Sigmoid colon (tissue), 6 donors: ENCODE measurements at regions not wholly inside any gene's neighbourhood (a gene's known extent, or its start where the extent isn't known, plus 50 kb on each side); places are given as distances from the start of the nearest gene placed in this dataset.

Experiments
- DNase-seq: peaks from one replicate; pipeline ENCODE4 v3.0.0-alpha.2; 2019
- H3K27ac ChIP-seq, 4 donors: fragments of 200-600 bp; sonication (generic); one replicate each; pipeline ENCODE4 v1.5.1; 2016 to 2019; ENCODE audit warnings: mild to moderate bottlenecking in 1 of 4
- H3K27me3 ChIP-seq, 3 donors: fragments of 200-600 bp; sonication (generic); one replicate each; pipeline ENCODE4 v1.5.1; 2019; ENCODE audit warnings: mild to moderate bottlenecking in 1 of 3
- H3K36me3 ChIP-seq, 4 donors: fragments of 200-600 bp; sonication (generic); one replicate each; pipeline ENCODE4 v1.5.1; 2016 to 2019
- H3K4me1 ChIP-seq, 4 donors: fragments of 200-600 bp; sonication (generic); one replicate each; pipeline ENCODE4 v1.5.1; 2017 to 2019
- H3K4me3 ChIP-seq, 4 donors: fragments of 200-600 bp; sonication (generic); one replicate each; pipeline ENCODE4 v1.5.1; 2017 to 2019; ENCODE audit warnings: mild to moderate bottlenecking in 2 of 4, moderate library complexity in 1 of 4
- H3K9me3 ChIP-seq, 4 donors: fragments of 200-600 bp in 3 of 4; sonication (generic) in 3 of 4; one replicate each; pipeline versions ENCODE4 v1.5.1 to v1.6.1; 2013 to 2019
- EP300 ChIP-seq, 4 donors: sonication (generic); formaldehyde crosslinking; IDR thresholded peaks; one replicate each; pipeline ENCODE4 v1.6.1; 2017; ENCODE audit warnings: antibody characterized with exemption in 4 of 4
- POLR2A ChIP-seq, 2 donors: fragments of 450-650 bp; IDR thresholded peaks; one replicate each; pipeline ENCODE4 v1.6.1; 2016; ENCODE audit warnings: antibody characterized with exemption in 2 of 2, mild to moderate bottlenecking in 2 of 2, moderate library complexity in 2 of 2
- POLR2AphosphoS5 ChIP-seq, 4 donors: sonication (generic); formaldehyde crosslinking; IDR thresholded peaks; one replicate each; pipeline ENCODE4 v1.6.1; 2017; ENCODE audit warnings: antibody characterized with exemption in 4 of 4
- WGBS, 2 donors: extraction: QIAGEN DNeasy Blood & Tissue Kit; methylation state at CpG; one replicate each; pipeline ENCODE4 v1.1.7; 2013; 5-methylcytosine and 5-hydroxymethylcytosine counted together
- intact Hi-C: fragments of 100-400 bp; cut with DNase I; formaldehyde crosslinking; loops from one replicate; pipeline ENCODE4 v1.15.1; 2023
- TF ChIP-seq, protein P1 (sequence below), 4 experiments: fragments of 450-650 bp in 3 of 4; fragments of 200-600 bp in 1 of 4; IDR thresholded peaks; one replicate each; pipeline ENCODE4 v1.5.1; 2016 to 2019; ENCODE audit warnings: antibody characterized with exemption in 4 of 4, mild to moderate bottlenecking in 3 of 4, moderate library complexity in 2 of 4
- donor health status: healthy with polysubstance abuse.
- donor health status: healthy.

DNA sequence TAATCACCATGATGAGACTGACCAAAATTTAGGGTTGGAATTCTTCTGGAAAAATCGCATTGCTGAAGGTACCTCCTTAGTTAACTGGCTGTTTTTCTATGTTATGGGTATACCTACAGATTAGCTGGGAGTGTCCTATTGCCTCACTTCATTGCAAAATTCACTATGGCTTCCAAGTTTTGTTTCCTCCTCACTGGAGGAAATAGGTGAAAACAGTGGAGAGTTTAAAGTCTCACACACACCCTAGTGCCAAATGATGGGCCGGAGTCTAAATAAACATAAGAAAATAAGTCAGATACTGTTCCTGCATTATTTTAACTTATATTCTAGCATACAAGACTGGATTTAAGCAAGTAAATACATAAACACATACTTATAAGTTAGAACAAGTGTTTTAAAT is 98.2 kb downstream of the AHR start:
- H3K27ac ChIP-seq = no peak overlapping the region
- 38 to 72% methylated on average over 2 of the region's 2 CpGs for WGBS, 2 donors
- H3K36me3 ChIP-seq = no peaks in the 10 kb centered on the region
- no peaks in the 10 kb centered on the region for H3K4me1 ChIP-seq
- H3K27me3 ChIP-seq = no peaks in the 10 kb centered on the region
- DNase-seq = no peak
- peaks cover 0 to 15% (median 0%) of the 10 kb centered on the region in 4 donors for H3K9me3 ChIP-seq
- no peak overlapping the region for H3K4me3 ChIP-seq
- intact Hi-C loops = no loop called here
- no peak for TF ChIP-seq EP300 (IDR thresholded peaks at IDR 0.05)
- no peak for TF ChIP-seq POLR2AphosphoS5 (IDR thresholded peaks at IDR 0.05)
- TF ChIP-seq, protein P1, sequence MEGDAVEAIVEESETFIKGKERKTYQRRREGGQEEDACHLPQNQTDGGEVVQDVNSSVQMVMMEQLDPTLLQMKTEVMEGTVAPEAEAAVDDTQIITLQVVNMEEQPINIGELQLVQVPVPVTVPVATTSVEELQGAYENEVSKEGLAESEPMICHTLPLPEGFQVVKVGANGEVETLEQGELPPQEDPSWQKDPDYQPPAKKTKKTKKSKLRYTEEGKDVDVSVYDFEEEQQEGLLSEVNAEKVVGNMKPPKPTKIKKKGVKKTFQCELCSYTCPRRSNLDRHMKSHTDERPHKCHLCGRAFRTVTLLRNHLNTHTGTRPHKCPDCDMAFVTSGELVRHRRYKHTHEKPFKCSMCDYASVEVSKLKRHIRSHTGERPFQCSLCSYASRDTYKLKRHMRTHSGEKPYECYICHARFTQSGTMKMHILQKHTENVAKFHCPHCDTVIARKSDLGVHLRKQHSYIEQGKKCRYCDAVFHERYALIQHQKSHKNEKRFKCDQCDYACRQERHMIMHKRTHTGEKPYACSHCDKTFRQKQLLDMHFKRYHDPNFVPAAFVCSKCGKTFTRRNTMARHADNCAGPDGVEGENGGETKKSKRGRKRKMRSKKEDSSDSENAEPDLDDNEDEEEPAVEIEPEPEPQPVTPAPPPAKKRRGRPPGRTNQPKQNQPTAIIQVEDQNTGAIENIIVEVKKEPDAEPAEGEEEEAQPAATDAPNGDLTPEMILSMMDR (IDR thresholded peaks at IDR 0.05) = no peak
- TF ChIP-seq POLR2A (IDR thresholded peaks at IDR 0.05) = no peak

DNA sequence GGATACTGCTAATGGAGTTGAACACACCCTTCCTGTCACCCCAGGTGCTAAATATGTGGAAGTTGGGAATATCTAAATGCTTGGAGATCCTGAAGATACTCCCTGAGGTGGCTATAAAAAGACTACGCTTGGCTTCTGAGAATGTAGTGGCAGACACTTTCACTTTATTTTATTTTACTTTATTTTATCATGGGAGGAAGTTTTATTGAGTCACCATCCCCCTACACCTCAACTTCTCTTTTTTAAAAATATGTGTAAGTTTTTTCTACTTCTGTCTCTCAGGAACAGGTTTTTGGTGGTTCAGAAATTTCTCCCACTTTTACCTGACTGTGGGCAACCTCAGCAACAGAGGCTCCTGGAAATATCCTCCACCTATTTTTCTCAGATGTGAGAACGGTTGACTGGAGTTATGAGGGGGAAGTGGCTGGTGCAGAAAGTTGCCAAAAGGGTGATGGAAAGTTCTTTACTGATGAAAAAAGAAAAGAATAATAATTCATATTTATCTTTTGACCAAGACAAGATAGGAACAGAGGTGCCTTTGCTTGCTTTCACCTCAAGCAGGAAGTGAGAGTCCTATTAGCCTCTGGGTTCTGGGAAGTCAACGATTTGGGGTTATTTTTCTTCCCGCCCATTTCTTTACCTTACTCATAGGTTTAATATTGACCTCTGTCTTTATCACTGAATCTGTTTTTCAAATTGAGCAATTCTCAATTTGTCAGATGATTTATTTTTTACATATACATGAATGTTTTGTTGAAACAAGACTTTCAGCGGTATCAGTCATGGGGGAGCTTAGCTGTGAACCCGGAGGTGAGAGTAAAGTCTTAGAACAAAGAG is 103.6 kb downstream of the AHR start:
- Histone ChIP-seq H3K27ac (no peak overlapping the region), H3K4me1 (no peaks in the 10 kb centered on the region), H3K36me3 (no peaks in the 10 kb centered on the region), H3K4me3 (no peak overlapping the region), H3K27me3 (no peaks in the 10 kb centered on the region), H3K9me3 (no peaks in the 10 kb centered on the region)
- no peak for DNase-seq
- no peak for TF ChIP-seq EP300 (IDR thresholded peaks at IDR 0.05)
- TF ChIP-seq, protein P1 (IDR thresholded peaks at IDR 0.05) = no peak
- TF ChIP-seq POLR2AphosphoS5 (IDR thresholded peaks at IDR 0.05) = no peak
- no peak for TF ChIP-seq POLR2A (IDR thresholded peaks at IDR 0.05)
- 65 to 83% methylated on average over 6 of the region's 6 CpGs for WGBS, 2 donors
- intact Hi-C loops = no loop called here

DNA sequence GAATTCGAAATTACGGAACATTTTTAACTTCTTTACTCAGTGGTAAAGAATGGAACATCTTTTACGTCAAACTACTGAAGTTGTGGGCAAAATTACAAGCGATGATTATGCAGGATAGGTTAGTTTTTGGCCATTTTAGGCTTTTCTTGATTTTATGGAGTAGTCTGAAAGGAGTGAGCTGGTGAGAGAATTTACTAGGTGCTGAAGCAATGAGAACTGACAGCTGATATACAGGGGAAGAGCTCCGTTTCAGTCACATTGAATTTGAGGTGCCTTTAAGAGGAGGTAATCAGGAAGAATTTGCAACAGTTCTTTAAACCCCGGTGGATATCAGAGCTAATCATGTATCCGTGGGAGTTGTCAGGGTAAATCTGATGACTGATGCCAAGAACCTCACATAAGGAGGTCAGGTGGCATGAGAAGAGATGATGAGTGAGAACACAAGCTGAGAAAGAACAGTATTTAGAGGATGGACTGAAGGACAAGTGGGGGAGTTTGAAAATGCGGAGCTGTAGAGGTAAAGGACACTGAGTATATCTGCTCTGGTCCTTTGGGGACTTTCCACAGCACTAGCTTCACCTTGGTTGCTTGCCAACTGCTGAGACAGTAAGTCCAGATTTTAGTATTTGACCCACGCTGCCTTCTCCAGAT is 104.3 kb downstream of the AHR start:
- Histone ChIP-seq H3K9me3 (no peaks in the 10 kb centered on the region), H3K36me3 (no peaks in the 10 kb centered on the region), H3K27ac (no peak overlapping the region), H3K4me3 (no peak overlapping the region), H3K27me3 (no peaks in the 10 kb centered on the region), H3K4me1 (no peaks in the 10 kb centered on the region)
- no peak for TF ChIP-seq POLR2AphosphoS5 (IDR thresholded peaks at IDR 0.05)
- TF ChIP-seq, protein P1 (IDR thresholded peaks at IDR 0.05) = no peak
- intact Hi-C loops = no loop called here
- no peak for DNase-seq
- WGBS, 2 donors = 77 to 79% methylated on average over 9 of the region's 9 CpGs

DNA sequence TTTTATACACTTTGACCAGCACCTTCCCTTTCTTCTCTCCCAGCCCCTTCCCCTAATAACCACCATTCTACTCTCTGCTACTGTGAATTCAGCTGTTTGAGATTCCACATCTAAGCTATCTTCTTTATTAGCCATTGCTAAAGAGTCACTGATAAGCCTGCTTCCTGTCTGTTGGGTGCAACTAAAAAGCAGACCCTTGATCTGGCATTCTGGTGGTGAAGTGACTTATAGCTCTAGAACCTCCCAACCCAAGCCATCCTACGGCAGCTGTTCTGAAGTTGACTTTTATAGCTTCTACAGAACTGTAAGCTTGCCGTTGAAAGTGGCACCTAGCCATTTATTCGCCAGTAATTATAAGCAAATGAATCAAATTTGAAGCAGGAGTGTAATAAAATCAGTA is 105.6 kb downstream of the AHR start:
- no peak for DNase-seq
- no peaks in the 10 kb centered on the region for H3K36me3 ChIP-seq
- intact Hi-C loops = no loop called here
- H3K9me3 ChIP-seq = no peaks in the 10 kb centered on the region
- TF ChIP-seq POLR2A (IDR thresholded peaks at IDR 0.05) = no peak
- TF ChIP-seq POLR2AphosphoS5 (IDR thresholded peaks at IDR 0.05) = no peak
- TF ChIP-seq EP300 (IDR thresholded peaks at IDR 0.05) = no peak
- TF ChIP-seq, protein P1 (IDR thresholded peaks at IDR 0.05) = no peak
- WGBS, 2 donors = 60 to 73% methylated on average over 3 of the region's 3 CpGs
- no peaks in the 10 kb centered on the region for H3K27me3 ChIP-seq
- H3K27ac ChIP-seq = no peak overlapping the region
- no peak overlapping the region for H3K4me3 ChIP-seq
- H3K4me1 ChIP-seq = no peaks in the 10 kb centered on the region
